ENCODE measurements at regions not wholly inside any gene's neighbourhood (a gene's known extent, or its start where the extent isn't known, plus 50 kb on each side); places are given as distances from the start of the nearest gene placed in this dataset.

- H2AFZ ChIP-seq (ENCODE audit: low read length) = no peak overlapping the region
- no peak overlapping the region for H3K4me2 ChIP-seq (ENCODE audit: low read depth, low read length)
- H3F3A ChIP-seq (ENCODE audit: insufficient read depth, low read length) = no peaks in the 10 kb centered on the region
- no peaks in the 10 kb centered on the region for H3K9me3 ChIP-seq (replicated peaks; ENCODE audit: insufficient read depth, low read length)
- no peak for DNase-seq
- no peaks in the 10 kb centered on the region for H3K4me1 ChIP-seq (ENCODE audit: low read length)
- no peak overlapping the region for H3K9ac ChIP-seq (ENCODE audit: low read length)
- no peaks in the 10 kb centered on the region for H3K9me2 ChIP-seq (replicated peaks; ENCODE audit: insufficient read depth, low read length)
- H3K4me3 ChIP-seq (ENCODE audit: low read length) = no peak overlapping the region
- H4K20me1 ChIP-seq (ENCODE audit: insufficient read depth, low read length) = no peaks in the 10 kb centered on the region
- no peaks in the 10 kb centered on the region for H3K79me2 ChIP-seq (ENCODE audit: low read length)
- no peaks in the 10 kb centered on the region for H3K36me3 ChIP-seq (replicated peaks; ENCODE audit: insufficient read depth, low read length)
- H3K27ac ChIP-seq (ENCODE audit: low read length) = no peak overlapping the region
- H3K27me3 ChIP-seq (replicated peaks; ENCODE audit: insufficient read depth, low read length) = no peaks in the 10 kb centered on the region
- TF ChIP-seq CTCF (IDR thresholded peaks at IDR 0.05; ENCODE audit: low read length) = no peak
- no peak for TF ChIP-seq EZH2phosphoT487 (IDR thresholded peaks at IDR 0.05; ENCODE audit: low read length)
- no peak for TF ChIP-seq EZH2 (optimal IDR thresholded peaks at IDR 0.05; ENCODE audit: low read depth, low read length)
These were observed 2278.0 kb upstream of the PCDH20 start for GRCh38 chr13:63693696-63694095.

GRCh38 chr13:63691474-63691873 lies 2275.8 kb upstream of the PCDH20 start:
- H3F3A ChIP-seq (ENCODE audit: insufficient read depth, low read length) = no peaks in the 10 kb centered on the region
- H3K9me3 ChIP-seq (replicated peaks; ENCODE audit: insufficient read depth, low read length) = no peaks in the 10 kb centered on the region
- H3K9ac ChIP-seq (ENCODE audit: low read length) = no peak overlapping the region
- no peak overlapping the region for H2AFZ ChIP-seq (ENCODE audit: low read length)
- H3K9me2 ChIP-seq (replicated peaks; ENCODE audit: insufficient read depth, low read length) = no peaks in the 10 kb centered on the region
- no peak overlapping the region for H3K4me3 ChIP-seq (ENCODE audit: low read length)
- TF ChIP-seq EZH2phosphoT487 (IDR thresholded peaks at IDR 0.05; ENCODE audit: low read length) (no peak), CTCF (IDR thresholded peaks at IDR 0.05; ENCODE audit: low read length) (no peak), EZH2 (optimal IDR thresholded peaks at IDR 0.05; ENCODE audit: low read depth, low read length) (no peak)
- H3K79me2 ChIP-seq (ENCODE audit: low read length) = no peaks in the 10 kb centered on the region
- H3K4me1 ChIP-seq (ENCODE audit: low read length) = no peaks in the 10 kb centered on the region
- no peaks in the 10 kb centered on the region for H3K36me3 ChIP-seq (replicated peaks; ENCODE audit: insufficient read depth, low read length)
- H3K27me3 ChIP-seq (replicated peaks; ENCODE audit: insufficient read depth, low read length) = no peaks in the 10 kb centered on the region
- no peak overlapping the region for H3K4me2 ChIP-seq (ENCODE audit: low read depth, low read length)
- no peaks in the 10 kb centered on the region for H4K20me1 ChIP-seq (ENCODE audit: insufficient read depth, low read length)
- H3K27ac ChIP-seq (ENCODE audit: low read length) = no peak overlapping the region
- no peak for DNase-seq

GRCh38 chr13:63690672-63691071 lies 2275.0 kb upstream of the PCDH20 start:
- Histone ChIP-seq H3K9me3 (replicated peaks; ENCODE audit: insufficient read depth, low read length) (no peaks in the 10 kb centered on the region), H3K27me3 (replicated peaks; ENCODE audit: insufficient read depth, low read length) (no peaks in the 10 kb centered on the region), H3K9me2 (replicated peaks; ENCODE audit: insufficient read depth, low read length) (no peaks in the 10 kb centered on the region), H4K20me1 (ENCODE audit: insufficient read depth, low read length) (no peaks in the 10 kb centered on the region), H3K9ac (ENCODE audit: low read length) (no peak overlapping the region), H3K4me1 (ENCODE audit: low read length) (no peaks in the 10 kb centered on the region), H2AFZ (ENCODE audit: low read length) (no peak overlapping the region), H3K4me3 (ENCODE audit: low read length) (no peak overlapping the region), H3K27ac (ENCODE audit: low read length) (no peak overlapping the region), H3K79me2 (ENCODE audit: low read length) (no peaks in the 10 kb centered on the region), H3K36me3 (replicated peaks; ENCODE audit: insufficient read depth, low read length) (no peaks in the 10 kb centered on the region), H3K4me2 (ENCODE audit: low read depth, low read length) (no peak overlapping the region), H3F3A (ENCODE audit: insufficient read depth, low read length) (no peaks in the 10 kb centered on the region)
- DNase-seq = no peak
- TF ChIP-seq CTCF (IDR thresholded peaks at IDR 0.05; ENCODE audit: low read length) (no peak), EZH2 (optimal IDR thresholded peaks at IDR 0.05; ENCODE audit: low read depth, low read length) (no peak), EZH2phosphoT487 (IDR thresholded peaks at IDR 0.05; ENCODE audit: low read length) (no peak)

Data from MM.1S (cell line).